ENCODE measurements at regions not wholly inside any gene's neighbourhood (a gene's known extent, or its start where the extent isn't known, plus 50 kb on each side); places are given as distances from the start of the nearest gene placed in this dataset.

DNA sequence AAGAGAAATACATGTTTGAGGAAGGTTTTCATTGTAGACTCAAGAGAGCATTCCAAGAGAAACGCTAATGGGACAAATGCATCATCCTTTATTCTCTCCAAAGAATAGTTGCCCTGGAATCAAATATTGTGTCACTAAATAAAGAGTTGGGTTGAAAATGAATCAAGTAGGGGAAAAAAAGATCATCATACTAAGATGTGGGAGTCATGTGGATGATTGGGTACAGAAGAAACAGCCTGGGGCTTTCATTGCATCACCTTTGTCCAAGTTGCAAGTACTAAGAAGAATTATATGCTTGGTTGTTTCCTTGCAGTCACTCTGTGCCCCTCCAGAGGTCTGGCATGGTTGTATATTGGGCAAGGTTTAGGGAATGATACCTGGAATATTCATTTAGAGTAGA lies 658.9 kb downstream of the TOX3 start:
- TF ChIP-seq, protein P1, sequence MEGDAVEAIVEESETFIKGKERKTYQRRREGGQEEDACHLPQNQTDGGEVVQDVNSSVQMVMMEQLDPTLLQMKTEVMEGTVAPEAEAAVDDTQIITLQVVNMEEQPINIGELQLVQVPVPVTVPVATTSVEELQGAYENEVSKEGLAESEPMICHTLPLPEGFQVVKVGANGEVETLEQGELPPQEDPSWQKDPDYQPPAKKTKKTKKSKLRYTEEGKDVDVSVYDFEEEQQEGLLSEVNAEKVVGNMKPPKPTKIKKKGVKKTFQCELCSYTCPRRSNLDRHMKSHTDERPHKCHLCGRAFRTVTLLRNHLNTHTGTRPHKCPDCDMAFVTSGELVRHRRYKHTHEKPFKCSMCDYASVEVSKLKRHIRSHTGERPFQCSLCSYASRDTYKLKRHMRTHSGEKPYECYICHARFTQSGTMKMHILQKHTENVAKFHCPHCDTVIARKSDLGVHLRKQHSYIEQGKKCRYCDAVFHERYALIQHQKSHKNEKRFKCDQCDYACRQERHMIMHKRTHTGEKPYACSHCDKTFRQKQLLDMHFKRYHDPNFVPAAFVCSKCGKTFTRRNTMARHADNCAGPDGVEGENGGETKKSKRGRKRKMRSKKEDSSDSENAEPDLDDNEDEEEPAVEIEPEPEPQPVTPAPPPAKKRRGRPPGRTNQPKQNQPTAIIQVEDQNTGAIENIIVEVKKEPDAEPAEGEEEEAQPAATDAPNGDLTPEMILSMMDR (IDR thresholded peaks at IDR 0.05): no peak
- TF ChIP-seq POLR2AphosphoS5 (IDR thresholded peaks at IDR 0.05): no peak
- TF ChIP-seq POLR2A (IDR thresholded peaks at IDR 0.05): no peak

Data from breast epithelium (tissue), 3 donors.